Upper lobe of left lung (tissue), 6 donors: ENCODE measurements at regions not wholly inside any gene's neighbourhood (a gene's known extent, or its start where the extent isn't known, plus 50 kb on each side); places are given as distances from the start of the nearest gene placed in this dataset.

Experiments used
- ATAC-seq, 2 donors: fragments of 200-7000 bp; cut with Tn5 transposase; one replicate each; pipeline ENCODE4 v1.9.1; 2022; ENCODE audit warnings: mild to moderate bottlenecking in 2 of 2, moderate library complexity in 2 of 2; ENCODE audit not compliant: low FRiP score in 2 of 2
- DNase-seq, 2 donors: peaks; one replicate each; pipeline ENCODE4 v3.0.0-alpha.2; 2019 to 2020
- H3K27ac ChIP-seq, 4 donors: fragments of 200-600 bp; sonication (generic); one replicate each; pipeline ENCODE4 v1.5.1; 2016 to 2019
- H3K27me3 ChIP-seq, 4 donors: fragments of 200-600 bp; sonication (generic); one replicate each; pipeline ENCODE4 v1.5.1; 2017 to 2019
- H3K36me3 ChIP-seq, 4 donors: fragments of 200-600 bp; sonication (generic); one replicate each; pipeline ENCODE4 v1.5.1; 2016 to 2019
- H3K4me1 ChIP-seq, 4 donors: fragments of 200-600 bp; sonication (generic); one replicate each; pipeline ENCODE4 v1.5.1; 2018 to 2019
- H3K4me3 ChIP-seq, 4 donors: fragments of 200-600 bp; sonication (generic); one replicate each; pipeline ENCODE4 v1.5.1; 2017 to 2019; ENCODE audit warnings: mild to moderate bottlenecking in 2 of 4, moderate library complexity in 1 of 4
- H3K9me3 ChIP-seq, 4 donors: fragments of 200-600 bp; sonication (generic); one replicate each; pipeline ENCODE4 v1.5.1; 2018 to 2019
- CTCF ChIP-seq, 6 experiments: fragments of 450-650 bp in 4 of 6; fragments of 200-600 bp in 2 of 6; sonication (generic) in 2 of 6; IDR thresholded peaks; one replicate each; pipeline ENCODE4 v1.5.1; 2016 to 2019; ENCODE audit warnings: antibody characterized with exemption in 6 of 6
- EP300 ChIP-seq, 4 donors: sonication (generic); formaldehyde crosslinking; IDR thresholded peaks; one replicate each; pipeline ENCODE4 v1.5.1; 2017; ENCODE audit warnings: antibody characterized with exemption in 4 of 4, control low read depth in 2 of 4
- POLR2A ChIP-seq, 4 donors: fragments of 450-650 bp; IDR thresholded peaks; one replicate each; pipeline ENCODE4 v1.5.1; 2016 to 2017; ENCODE audit warnings: antibody characterized with exemption in 4 of 4, mild to moderate bottlenecking in 2 of 4
- POLR2AphosphoS5 ChIP-seq, 2 donors: sonication (generic); formaldehyde crosslinking; IDR thresholded peaks; one replicate each; pipeline ENCODE4 v1.5.1; 2017; ENCODE audit warnings: antibody characterized with exemption in 2 of 2
- WGBS, 2 donors: methylation state at CpG; one replicate each; pipeline ENCODE4 v1.1.5; 2017 to 2018; 5-methylcytosine and 5-hydroxymethylcytosine counted together
- donor health status: DM: no; HTN: no; CAD: no; lungs with moderate emphysema.
- donor health status: DM: no; HTN: yes; CAD: no; lungs with severe emphysema.

- no peak overlapping the region for H3K27ac ChIP-seq
- TF ChIP-seq CTCF (IDR thresholded peaks at IDR 0.05), result no peak
- TF ChIP-seq EP300 (IDR thresholded peaks at IDR 0.05), result no peak
- TF ChIP-seq POLR2AphosphoS5 (IDR thresholded peaks at IDR 0.05), result no peak
- TF ChIP-seq POLR2A (IDR thresholded peaks at IDR 0.05), result no peak
- 40% methylated on average over 7 of the region's 7 CpGs for WGBS, 2 donors
- H3K27me3 ChIP-seq, result no peaks in the 10 kb centered on the region
- no peaks in the 10 kb centered on the region for H3K9me3 ChIP-seq
- no peaks in the 10 kb centered on the region for H3K36me3 ChIP-seq
- no peak overlapping the region for H3K4me3 ChIP-seq
- DNase-seq (no peak), ATAC-seq (no peak)
- H3K4me1 ChIP-seq, result no peaks in the 10 kb centered on the region
Observed at GRCh38 chr2:5479265-5479928, 212.8 kb upstream of the SOX11 start.

- WGBS, 2 donors, result 2 to 15% methylated on average over 6 of the region's 6 CpGs
Observed at GRCh38 chr2:5482929-5483331, 209.3 kb upstream of the SOX11 start.

GRCh38 chr2:5484868-5485267 is 207.3 kb upstream of the SOX11 start:
- WGBS, 2 donors, result 91 to 92% methylated on average over 3 to 4 of the region's 4 CpGs
- Histone ChIP-seq H3K4me1 (no peaks in the 10 kb centered on the region), H3K4me3 (no peak overlapping the region), H3K36me3 (no peaks in the 10 kb centered on the region), H3K27ac (no peak overlapping the region), H3K27me3 (no peaks in the 10 kb centered on the region), H3K9me3 (no peaks in the 10 kb centered on the region)
- no peak for ATAC-seq
- no peak for DNase-seq
- TF ChIP-seq CTCF (IDR thresholded peaks at IDR 0.05) (no peak), POLR2A (IDR thresholded peaks at IDR 0.05) (no peak), EP300 (IDR thresholded peaks at IDR 0.05) (no peak), POLR2AphosphoS5 (IDR thresholded peaks at IDR 0.05) (no peak)

More at GRCh38 chr2:5482929-5483331, 209.3 kb upstream of the SOX11 start:
- Histone ChIP-seq H3K27ac (no peak overlapping the region), H3K4me1 (no peaks in the 10 kb centered on the region), H3K27me3 (no peaks in the 10 kb centered on the region), H3K36me3 (no peaks in the 10 kb centered on the region), H3K9me3 (no peaks in the 10 kb centered on the region), H3K4me3 (no peak overlapping the region)
- TF ChIP-seq POLR2A (IDR thresholded peaks at IDR 0.05) (no peak), CTCF (IDR thresholded peaks at IDR 0.05) (no peak), POLR2AphosphoS5 (IDR thresholded peaks at IDR 0.05) (no peak), EP300 (IDR thresholded peaks at IDR 0.05) (no peak)
- DNase-seq, result no peak
- ATAC-seq, result no peak

GRCh38 chr2:5491523-5491922 is 200.7 kb upstream of the SOX11 start:
- Histone ChIP-seq H3K36me3 (no peaks in the 10 kb centered on the region), H3K27me3 (no peaks in the 10 kb centered on the region), H3K9me3 (no peaks in the 10 kb centered on the region), H3K4me1 (no peaks in the 10 kb centered on the region), H3K4me3 (no peak overlapping the region), H3K27ac (no peak overlapping the region)
- ATAC-seq, result no peak
- 39 to 60% methylated on average over 3 of the region's 3 CpGs for WGBS, 2 donors
- TF ChIP-seq POLR2A (IDR thresholded peaks at IDR 0.05) (no peak), POLR2AphosphoS5 (IDR thresholded peaks at IDR 0.05) (no peak), EP300 (IDR thresholded peaks at IDR 0.05) (no peak), CTCF (IDR thresholded peaks at IDR 0.05) (no peak)
- no peak for DNase-seq

- 88 to 98% methylated on average over 16 to 17 of the region's 17 CpGs for WGBS, 2 donors
- H3K36me3 ChIP-seq, result no peaks in the 10 kb centered on the region
- no peak overlapping the region for H3K4me3 ChIP-seq
- no peak overlapping the region for H3K27ac ChIP-seq
- peak in 1 of 2 donors; percentile 31 for ATAC-seq
- no peaks in the 10 kb centered on the region for H3K27me3 ChIP-seq
- H3K4me1 ChIP-seq, result no peaks in the 10 kb centered on the region
- H3K9me3 ChIP-seq, result no peaks in the 10 kb centered on the region
- TF ChIP-seq CTCF (IDR thresholded peaks at IDR 0.05) (no peak), EP300 (IDR thresholded peaks at IDR 0.05) (no peak), POLR2AphosphoS5 (IDR thresholded peaks at IDR 0.05) (no peak), POLR2A (IDR thresholded peaks at IDR 0.05) (no peak)
- DNase-seq, result peak in 1 of 2 donors; percentile 61
Observed at GRCh38 chr2:5493256-5493655, 198.9 kb upstream of the SOX11 start.
